Inflammatory macrophage treated with lipopolysaccharide for 1 hour (primary cell): ENCODE measurements at regions not wholly inside any gene's neighbourhood (a gene's known extent, or its start where the extent isn't known, plus 50 kb on each side); places are given as distances from the start of the nearest gene placed in this dataset.
"Not testable (repeated sequence)": the region's sequence is repeated elsewhere in the genome, so short reads cannot be mapped to it uniquely, and the experiment has no call there.

Experiments used
- DNase-seq, 2 donors: peaks; one replicate each; pipeline ENCODE4 v3.0.0-alpha.2; 2020 to 2022

- not testable (repeated sequence) for DNase-seq
Measured at GRCh38 chr14:106722813-106723687, 1196.7 kb downstream of the TMEM121 start.

- DNase-seq = not testable (repeated sequence)
Measured at GRCh38 chr14:106727962-106728361, 1201.6 kb downstream of the TMEM121 start.

- no peak for DNase-seq
Measured at GRCh38 chr14:106728611-106729010, 1202.2 kb downstream of the TMEM121 start.

GRCh38 chr14:106729551-106729950 is 1203.2 kb downstream of the TMEM121 start:
- no peak for DNase-seq

- DNase-seq = no peak
Measured at GRCh38 chr14:106733771-106734170, 1207.4 kb downstream of the TMEM121 start.

- DNase-seq = no peak
Measured at GRCh38 chr14:106737021-106737420, 1210.6 kb downstream of the TMEM121 start.

GRCh38 chr14:106738075-106738474 is 1211.7 kb downstream of the TMEM121 start:
- DNase-seq = no peak

- DNase-seq = not testable (repeated sequence)
Measured at GRCh38 chr14:106738598-106739258, 1212.3 kb downstream of the TMEM121 start.

GRCh38 chr14:106741086-106741827 is 1214.9 kb downstream of the TMEM121 start:
- peak; percentile 0 to 24 for DNase-seq

- DNase-seq = peak in 1 of 2 donors; percentile 2
Measured at GRCh38 chr14:106745016-106745767, 1218.8 kb downstream of the TMEM121 start.

- not testable (repeated sequence) for DNase-seq
Measured at GRCh38 chr14:106750089-106750488, 1223.7 kb downstream of the TMEM121 start.

GRCh38 chr14:106753751-106754150 is 1227.4 kb downstream of the TMEM121 start:
- not testable (repeated sequence) for DNase-seq

GRCh38 chr14:106757444-106757843 is 1231.1 kb downstream of the TMEM121 start:
- DNase-seq = not testable (repeated sequence)

GRCh38 chr14:106761886-106762816 is 1235.8 kb downstream of the TMEM121 start:
- not testable (repeated sequence) for DNase-seq

- peak in 1 of 2 donors; percentile 11 for DNase-seq
Measured at GRCh38 chr14:106764968-106765369, 1238.6 kb downstream of the TMEM121 start.

GRCh38 chr14:106766145-106766544 is 1239.8 kb downstream of the TMEM121 start:
- DNase-seq = no peak

GRCh38 chr14:106766551-106767277 is 1240.3 kb downstream of the TMEM121 start:
- DNase-seq = not testable (repeated sequence)

GRCh38 chr14:106768230-106768629 is 1241.8 kb downstream of the TMEM121 start:
- not testable (repeated sequence) for DNase-seq

- not testable (repeated sequence) for DNase-seq
Measured at GRCh38 chr14:106768972-106769700, 1242.8 kb downstream of the TMEM121 start.
